NB4 (cell line): ENCODE measurements at regions not wholly inside any gene's neighbourhood (a gene's known extent, or its start where the extent isn't known, plus 50 kb on each side); places are given as distances from the start of the nearest gene placed in this dataset.
"Not testable (repeated sequence)": the region's sequence is repeated elsewhere in the genome, so short reads cannot be mapped to it uniquely, and the experiment has no call there.

Source experiments
- DNase-seq: peaks from one replicate; pipeline ENCODE4 v3.0.0; 2010; ENCODE audit warnings: low read depth
- H3K4me3 ChIP-seq: one replicate; pipeline ENCODE4 v1.5.1; 2011; ENCODE audit warnings: mild to moderate bottlenecking, low read depth, low read length, moderate library complexity
- CTCF ChIP-seq: IDR thresholded peaks from one replicate; pipeline ENCODE4 v1.5.1; 2012; ENCODE audit warnings: low read depth, low read length
- MAX ChIP-seq: IDR thresholded peaks from 2 replicates; pipeline ENCODE4 v1.6.1; 2011; ENCODE audit warnings: low read depth, low read length
- MYC ChIP-seq: IDR thresholded peaks from 2 replicates; pipeline ENCODE4 v1.6.1; 2011; ENCODE audit warnings: low read depth, low read length
- POLR2A ChIP-seq: IDR thresholded peaks from 2 replicates; pipeline ENCODE4 v1.6.1; 2011; ENCODE audit warnings: mild to moderate bottlenecking; ENCODE audit not compliant: insufficient read length; ENCODE audit errors: extremely low read depth

- TF ChIP-seq POLR2A, result no peak
- no peak for TF ChIP-seq CTCF
- no peak for TF ChIP-seq MYC
- TF ChIP-seq MAX, result no peak
- H3K4me3 ChIP-seq, result no peak overlapping the region
- no peak for DNase-seq
Observed at GRCh38 chr5:1636981-1637638, 113.3 kb upstream of the LPCAT1 start.

- H3K4me3 ChIP-seq, DNase-seq: not testable (repeated sequence)
Observed at GRCh38 chr5:1636208-1636770, 112.5 kb upstream of the LPCAT1 start.

- H3K4me3 ChIP-seq, DNase-seq: not testable (repeated sequence)
Observed at GRCh38 chr5:1635477-1635876, 111.7 kb upstream of the LPCAT1 start.

- DNase-seq, result no peak
- no peak for TF ChIP-seq MYC
- TF ChIP-seq MAX, result no peak
- no peak for TF ChIP-seq CTCF
- no peak for TF ChIP-seq POLR2A
- no peak overlapping the region for H3K4me3 ChIP-seq
Observed at GRCh38 chr5:1634337-1634661, 110.5 kb upstream of the LPCAT1 start.

- TF ChIP-seq MYC (no peak), MAX (no peak), CTCF (no peak), POLR2A (no peak)
- DNase-seq, result peak; percentile 45
Observed at GRCh38 chr5:1633605-1634336, 110.0 kb upstream of the LPCAT1 start.

GRCh38 chr5:1631004-1631403 is 107.2 kb upstream of the LPCAT1 start:
- not testable (repeated sequence) for H3K4me3 ChIP-seq, DNase-seq

More at GRCh38 chr5:1633605-1634336, 110.0 kb upstream of the LPCAT1 start:
- no peak overlapping the region for H3K4me3 ChIP-seq

- not testable (repeated sequence) for H3K4me3 ChIP-seq, DNase-seq
Observed at GRCh38 chr5:1626397-1626796, 102.6 kb upstream of the LPCAT1 start.

GRCh38 chr5:1619531-1619930 is 95.8 kb upstream of the LPCAT1 start:
- not testable (repeated sequence) for H3K4me3 ChIP-seq, DNase-seq

- not testable (repeated sequence) for DNase-seq, H3K4me3 ChIP-seq
Observed at GRCh38 chr5:1618296-1618865, 94.6 kb upstream of the LPCAT1 start.

GRCh38 chr5:1617236-1617755 is 93.5 kb upstream of the LPCAT1 start:
- DNase-seq, H3K4me3 ChIP-seq: not testable (repeated sequence)

GRCh38 chr5:1613515-1613914 is 89.8 kb upstream of the LPCAT1 start:
- not testable (repeated sequence) for DNase-seq, H3K4me3 ChIP-seq

GRCh38 chr5:1610526-1610925 is 86.8 kb upstream of the LPCAT1 start:
- H3K4me3 ChIP-seq, DNase-seq: not testable (repeated sequence)

GRCh38 chr5:1609111-1609510 is 85.4 kb upstream of the LPCAT1 start:
- H3K4me3 ChIP-seq, DNase-seq: not testable (repeated sequence)
